Astrocyte of the spinal cord (primary cell): ENCODE measurements at regions not wholly inside any gene's neighbourhood (a gene's known extent, or its start where the extent isn't known, plus 50 kb on each side); places are given as distances from the start of the nearest gene placed in this dataset.

Experiments
- DNase-seq: peaks from one replicate; pipeline ENCODE4 v3.0.0; 2011; ENCODE audit warnings: low read depth, low spot score
- H3K4me3 ChIP-seq: 2 replicates; pipeline ENCODE4 v1.5.1; 2011; ENCODE audit warnings: low read depth, mild to moderate bottlenecking, low read length, moderate library complexity
- CTCF ChIP-seq: IDR thresholded peaks from 2 replicates; pipeline ENCODE4 v1.5.1; 2012; ENCODE audit warnings: low read depth, mild to moderate bottlenecking, low read length, inconsistent platforms
- in situ Hi-C: cut with HindIII; loops from 2 replicates; pipeline ENCODE4 v1.10.0; 2017; ENCODE audit warnings: low sequenced_read_pairs

- no peak for TF ChIP-seq CTCF
- no peak for DNase-seq
- no peak overlapping the region for H3K4me3 ChIP-seq
- in situ Hi-C loops: no loop called here
Measured at GRCh38 chr22:48496226-48496845, 1331.3 kb downstream of the BRD1 start.

DNA sequence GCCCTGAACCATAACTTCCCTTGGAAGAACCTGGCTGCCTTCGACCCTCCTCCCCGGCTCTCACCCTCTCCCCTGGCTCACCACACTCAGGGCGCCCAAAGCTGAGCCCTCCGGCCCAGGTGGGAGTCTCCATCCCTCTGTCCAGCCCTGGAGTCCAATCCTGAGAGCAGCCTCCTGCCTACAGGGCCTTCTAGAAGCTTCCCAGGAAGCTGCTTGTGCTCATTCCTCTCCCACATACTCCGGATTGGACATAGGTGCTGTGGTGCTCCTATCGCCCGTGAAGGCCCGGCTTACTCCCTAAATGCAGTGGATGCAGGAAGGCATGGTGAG is 1332.0 kb downstream of the BRD1 start:
- no peak for DNase-seq
- H3K4me3 ChIP-seq: no peak overlapping the region
- in situ Hi-C loops: no loop called here
- no peak for TF ChIP-seq CTCF

DNA sequence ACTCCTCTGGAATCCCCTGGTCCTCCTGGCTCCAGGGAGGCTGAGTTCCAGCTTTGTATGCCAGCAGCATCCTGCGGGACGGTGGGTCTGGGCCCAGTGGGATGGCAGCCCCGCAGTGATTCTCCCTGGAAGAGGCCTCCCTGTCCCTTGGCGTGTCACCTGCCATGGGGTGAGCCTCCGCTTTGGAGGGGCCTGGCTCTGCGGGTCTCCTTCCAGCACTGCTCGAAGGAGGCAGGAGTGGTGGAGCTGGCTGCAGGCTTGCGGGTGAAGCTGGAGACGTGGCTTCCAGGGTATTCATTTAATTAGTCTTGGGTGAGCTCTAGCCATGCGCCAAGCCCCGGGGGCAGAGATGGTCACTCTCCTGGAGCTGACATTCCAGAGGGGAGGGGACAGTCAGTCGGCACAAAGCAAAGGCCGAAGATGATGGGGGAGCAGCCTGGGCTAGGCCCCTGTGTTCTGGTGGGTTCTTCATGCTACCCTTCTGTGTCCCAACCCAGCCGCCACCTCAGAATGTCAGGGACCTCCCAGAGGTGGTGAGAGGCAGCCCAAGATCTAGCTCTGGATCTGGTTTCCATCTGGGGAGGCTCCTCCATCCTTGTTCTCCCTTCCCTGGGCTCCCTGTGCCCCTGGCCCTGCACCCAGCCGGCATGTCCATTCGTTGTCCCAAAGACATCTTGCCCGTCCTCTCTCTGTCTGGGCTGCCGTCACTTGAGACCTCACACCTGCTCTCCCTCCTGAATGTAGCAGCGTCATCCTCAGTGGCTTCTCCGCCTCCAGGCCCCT is 1332.5 kb downstream of the BRD1 start:
- H3K4me3 ChIP-seq: no peak overlapping the region
- in situ Hi-C loops: no loop called here
- DNase-seq: no peak
- TF ChIP-seq CTCF: no peak

- DNase-seq: no peak
- no peak overlapping the region for H3K4me3 ChIP-seq
- in situ Hi-C loops: no loop called here
- no peak for TF ChIP-seq CTCF
Measured at GRCh38 chr22:48494256-48494967, 1333.3 kb downstream of the BRD1 start.

DNA sequence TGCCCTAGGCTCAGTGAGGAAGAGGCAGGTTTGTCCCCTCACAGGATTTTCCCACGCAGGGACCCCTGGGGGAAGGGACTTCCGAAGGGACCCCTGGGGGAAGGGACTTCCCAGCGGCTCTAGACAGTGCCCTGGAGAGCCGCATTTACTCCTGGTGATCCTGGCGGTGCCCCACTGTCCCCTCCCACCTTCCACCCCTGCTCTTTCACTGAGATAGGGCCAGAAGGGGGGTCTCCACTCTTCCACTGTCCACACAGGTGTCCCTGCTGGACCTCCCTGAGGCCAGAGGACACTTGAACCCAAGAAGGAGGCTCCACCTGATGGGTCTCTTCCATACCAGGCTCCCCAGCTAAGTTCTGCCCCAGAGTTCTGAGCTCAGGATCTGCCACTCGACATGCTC is 1333.9 kb downstream of the BRD1 start:
- in situ Hi-C loops: no loop called here
- no peak for DNase-seq
- H3K4me3 ChIP-seq: no peak overlapping the region
- no peak for TF ChIP-seq CTCF

- H3K4me3 ChIP-seq: no peak overlapping the region
- DNase-seq: peak; percentile 67
- in situ Hi-C loops: no loop called here
- peak; percentile 84 for TF ChIP-seq CTCF
Measured at GRCh38 chr22:48492366-48493320, 1335.0 kb downstream of the BRD1 start.
